Ishikawa (cell line): ENCODE measurements at regions not wholly inside any gene's neighbourhood (a gene's known extent, or its start where the extent isn't known, plus 50 kb on each side); places are given as distances from the start of the nearest gene placed in this dataset.

Source experiments
- CEBPB ChIP-seq: IDR thresholded peaks from 2 replicates; pipeline ENCODE4 v1.6.1; 2012
- EGR1 ChIP-seq: IDR thresholded peaks from 2 replicates; pipeline ENCODE4 v1.6.1; 2012
- EP300 ChIP-seq: IDR thresholded peaks from 2 replicates; pipeline ENCODE4 v1.6.1; 2012; ENCODE audit warnings: borderline replicate concordance
- FOXM1 ChIP-seq: IDR thresholded peaks from 2 replicates; pipeline ENCODE4 v1.6.1; 2012; ENCODE audit warnings: low read depth, borderline replicate concordance
- NFIC ChIP-seq: IDR thresholded peaks from 2 replicates; pipeline ENCODE4 v1.6.1; 2012
- RAD21 ChIP-seq: IDR thresholded peaks from 2 replicates; pipeline ENCODE4 v1.6.1; 2012; ENCODE audit warnings: low read depth
- TCF12 ChIP-seq: IDR thresholded peaks from 2 replicates; pipeline ENCODE4 v1.6.1; 2012; ENCODE audit warnings: low read depth
- TEAD4 ChIP-seq: IDR thresholded peaks from 2 replicates; pipeline ENCODE4 v1.6.1; 2012
- USF1 ChIP-seq: IDR thresholded peaks from 2 replicates; pipeline ENCODE4 v1.6.1; 2012
- ZBTB7A ChIP-seq: IDR thresholded peaks from 2 replicates; pipeline ENCODE4 v1.6.1; 2012; ENCODE audit warnings: low read depth
- TF ChIP-seq, protein P1 (sequence below): IDR thresholded peaks from 2 replicates; pipeline ENCODE4 v1.6.1; 2012; ENCODE audit warnings: low read depth, mild to moderate bottlenecking
- TF ChIP-seq, protein P2 (sequence below): IDR thresholded peaks from 2 replicates; pipeline ENCODE4 v1.6.1; 2012

DNA sequence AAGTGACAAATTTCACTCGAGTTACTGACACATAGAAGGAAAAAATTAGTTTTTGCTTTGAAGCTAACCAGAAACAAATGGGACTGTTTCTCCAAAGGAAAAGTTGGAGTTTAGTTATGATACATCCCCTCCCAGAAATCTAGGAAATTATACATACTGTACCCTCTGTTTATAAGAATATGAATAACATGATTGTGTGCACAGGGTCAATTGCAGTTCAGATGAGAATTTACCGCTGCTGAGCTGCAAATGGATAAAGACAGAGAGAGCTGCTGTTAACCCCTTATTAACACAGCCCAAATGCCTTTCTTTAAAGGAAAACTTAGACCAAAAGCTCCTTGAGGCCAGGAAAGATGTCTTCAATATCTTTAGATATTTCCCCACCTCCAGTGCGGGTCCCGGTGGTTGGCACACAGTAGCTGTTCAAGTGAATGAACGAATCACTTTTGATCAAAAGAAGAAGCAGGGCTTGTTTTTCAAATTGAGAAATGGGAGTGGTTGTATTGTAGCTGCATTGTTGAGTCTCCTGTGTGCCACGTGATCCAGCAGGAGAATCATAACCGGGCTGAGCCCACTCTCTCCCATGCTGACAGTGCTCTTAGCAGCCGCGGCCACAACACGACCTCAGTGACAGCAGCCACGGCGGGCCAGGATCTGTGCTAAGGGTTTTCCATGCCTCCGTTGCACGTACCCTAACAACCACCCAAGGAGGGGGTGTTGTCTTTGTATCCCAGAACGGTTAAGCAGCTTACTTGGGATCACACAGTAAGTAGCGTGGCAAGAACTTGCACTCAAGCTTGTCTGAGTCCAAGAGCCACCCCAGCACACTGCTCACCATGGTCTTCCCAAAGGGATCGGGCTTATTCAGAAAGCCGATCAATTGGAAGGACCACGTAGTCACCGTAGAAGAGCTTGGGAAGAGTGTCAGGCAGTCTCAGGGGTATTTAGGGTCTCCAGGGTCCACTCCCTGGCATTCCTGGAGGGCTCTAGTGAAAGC lies 53.5 kb upstream of the BMP6 start:
- TF ChIP-seq NFIC (no peak), USF1 (peak; percentile 77), ZBTB7A (no peak)

DNA sequence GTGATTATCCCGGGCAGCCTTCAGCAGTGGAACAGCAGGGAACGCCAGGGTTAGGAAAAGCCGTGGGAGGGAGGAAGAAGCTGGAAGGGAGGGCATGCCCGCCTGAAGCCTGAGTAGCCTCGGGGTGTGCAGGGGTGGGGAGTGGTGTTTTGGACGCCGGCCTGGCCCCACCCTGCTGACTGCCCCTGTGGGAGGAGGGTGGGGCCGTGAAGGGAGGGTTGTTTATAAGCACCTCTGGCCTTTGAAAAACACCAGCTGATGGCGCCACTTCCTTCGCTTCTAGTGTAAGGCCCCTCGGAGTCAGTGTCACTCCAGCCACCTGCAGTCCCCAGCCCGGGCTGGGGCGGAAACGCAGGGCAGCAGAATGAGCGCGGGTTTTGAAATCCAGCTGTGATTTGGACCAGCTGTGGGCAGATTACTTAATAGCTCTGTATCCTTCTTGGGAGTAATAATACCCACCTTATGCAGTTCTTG lies 52.8 kb upstream of the BMP6 start:
- TF ChIP-seq RAD21 (peak; percentile 49), TCF12 (no peak), NFIC (peak; percentile 22; the same call in 1 of the 2 replicates)

DNA sequence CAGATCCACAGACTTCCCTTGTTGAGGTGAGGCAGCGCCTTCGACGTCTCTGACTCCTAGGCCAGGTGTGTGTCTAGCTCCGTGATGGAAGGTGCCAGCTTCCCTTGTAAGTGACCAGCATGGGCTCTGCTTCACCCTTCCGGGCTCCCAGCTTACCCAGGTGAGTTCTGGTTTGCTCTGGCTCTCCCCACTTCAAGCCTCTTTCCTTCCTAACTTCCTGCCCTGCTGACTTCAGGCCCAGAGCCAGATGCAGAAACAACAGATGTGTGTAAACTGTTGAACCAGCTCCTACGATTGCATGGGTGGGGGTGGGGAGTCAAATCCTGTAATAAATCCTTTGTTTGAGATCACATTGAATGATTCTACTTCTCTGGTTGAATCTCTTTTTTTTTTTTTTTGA lies 51.6 kb upstream of the BMP6 start:
- TF ChIP-seq TCF12 (no peak), EGR1 (no peak), NFIC (no peak), EP300 (no peak), TEAD4 (no peak), FOXM1 (no peak), CEBPB (no peak), USF1 (no peak)
- TF ChIP-seq, protein P1, sequence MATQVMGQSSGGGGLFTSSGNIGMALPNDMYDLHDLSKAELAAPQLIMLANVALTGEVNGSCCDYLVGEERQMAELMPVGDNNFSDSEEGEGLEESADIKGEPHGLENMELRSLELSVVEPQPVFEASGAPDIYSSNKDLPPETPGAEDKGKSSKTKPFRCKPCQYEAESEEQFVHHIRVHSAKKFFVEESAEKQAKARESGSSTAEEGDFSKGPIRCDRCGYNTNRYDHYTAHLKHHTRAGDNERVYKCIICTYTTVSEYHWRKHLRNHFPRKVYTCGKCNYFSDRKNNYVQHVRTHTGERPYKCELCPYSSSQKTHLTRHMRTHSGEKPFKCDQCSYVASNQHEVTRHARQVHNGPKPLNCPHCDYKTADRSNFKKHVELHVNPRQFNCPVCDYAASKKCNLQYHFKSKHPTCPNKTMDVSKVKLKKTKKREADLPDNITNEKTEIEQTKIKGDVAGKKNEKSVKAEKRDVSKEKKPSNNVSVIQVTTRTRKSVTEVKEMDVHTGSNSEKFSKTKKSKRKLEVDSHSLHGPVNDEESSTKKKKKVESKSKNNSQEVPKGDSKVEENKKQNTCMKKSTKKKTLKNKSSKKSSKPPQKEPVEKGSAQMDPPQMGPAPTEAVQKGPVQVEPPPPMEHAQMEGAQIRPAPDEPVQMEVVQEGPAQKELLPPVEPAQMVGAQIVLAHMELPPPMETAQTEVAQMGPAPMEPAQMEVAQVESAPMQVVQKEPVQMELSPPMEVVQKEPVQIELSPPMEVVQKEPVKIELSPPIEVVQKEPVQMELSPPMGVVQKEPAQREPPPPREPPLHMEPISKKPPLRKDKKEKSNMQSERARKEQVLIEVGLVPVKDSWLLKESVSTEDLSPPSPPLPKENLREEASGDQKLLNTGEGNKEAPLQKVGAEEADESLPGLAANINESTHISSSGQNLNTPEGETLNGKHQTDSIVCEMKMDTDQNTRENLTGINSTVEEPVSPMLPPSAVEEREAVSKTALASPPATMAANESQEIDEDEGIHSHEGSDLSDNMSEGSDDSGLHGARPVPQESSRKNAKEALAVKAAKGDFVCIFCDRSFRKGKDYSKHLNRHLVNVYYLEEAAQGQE: no peak
- TF ChIP-seq, protein P2, sequence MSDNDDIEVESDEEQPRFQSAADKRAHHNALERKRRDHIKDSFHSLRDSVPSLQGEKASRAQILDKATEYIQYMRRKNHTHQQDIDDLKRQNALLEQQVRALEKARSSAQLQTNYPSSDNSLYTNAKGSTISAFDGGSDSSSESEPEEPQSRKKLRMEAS: no peak

DNA sequence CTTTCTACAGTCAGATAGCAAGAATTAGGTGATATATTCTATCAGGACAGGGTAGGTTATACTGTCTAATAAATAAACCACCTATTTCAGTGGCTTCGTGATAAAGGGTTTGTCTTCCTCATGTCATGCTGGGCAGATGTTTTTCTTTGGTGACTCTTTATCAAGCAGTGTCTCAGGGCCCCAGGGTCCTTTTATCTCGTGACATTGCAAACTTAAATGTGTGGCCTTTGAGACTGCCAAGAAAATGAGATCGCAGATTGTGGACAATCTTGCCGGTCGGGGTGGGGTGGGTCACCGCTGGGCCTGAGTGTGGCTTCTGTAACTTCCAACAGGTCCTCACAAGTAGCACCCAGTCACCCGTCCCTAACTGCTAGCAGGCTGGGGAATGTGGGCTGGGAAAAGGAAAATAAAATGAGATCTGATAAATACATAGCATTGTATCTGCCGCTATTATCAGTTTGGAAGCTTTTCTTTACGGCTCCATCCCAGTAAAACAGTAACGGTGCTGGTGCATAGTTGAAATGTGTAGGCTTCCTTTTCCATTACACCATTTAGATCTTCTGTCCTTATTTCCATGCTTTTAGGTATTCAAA lies 50.5 kb upstream of the BMP6 start:
- TF ChIP-seq FOXM1: no peak
- no peak for TF ChIP-seq TCF12
- no peak for TF ChIP-seq EP300
- TF ChIP-seq RAD21: no peak
- no peak for TF ChIP-seq TEAD4
